ENCODE measurements at regions not wholly inside any gene's neighbourhood (a gene's known extent, or its start where the extent isn't known, plus 50 kb on each side); places are given as distances from the start of the nearest gene placed in this dataset.

GRCh38 chr3:64459711-64460110, 228.1 kb downstream of the ADAMTS9 start:
- TF ChIP-seq CTCF (IDR thresholded peaks at IDR 0.05) (no peak), POLR2A (IDR thresholded peaks at IDR 0.05) (no peak)
